ENCODE measurements at regions not wholly inside any gene's neighbourhood (a gene's known extent, or its start where the extent isn't known, plus 50 kb on each side); places are given as distances from the start of the nearest gene placed in this dataset.

DNA sequence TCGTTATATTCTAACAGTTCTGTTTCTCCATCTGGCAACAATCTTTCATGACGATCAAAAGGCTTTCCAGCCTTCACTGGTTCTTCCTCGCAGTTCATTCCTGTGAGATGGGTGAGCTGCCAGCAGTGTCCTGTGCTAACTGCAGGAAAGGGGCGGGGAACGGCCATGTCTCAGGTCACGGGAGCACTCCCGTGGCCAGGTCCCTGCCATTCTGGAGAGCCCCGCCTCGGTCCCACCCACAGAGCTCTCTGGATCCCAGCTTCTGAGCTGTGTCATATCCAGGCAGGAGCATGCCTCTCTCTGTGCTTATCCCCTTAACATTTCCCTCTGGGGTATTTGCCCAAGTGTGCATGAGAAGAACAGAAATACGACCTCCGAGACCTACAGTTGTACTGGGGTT lies 297.8 kb upstream of the IRX2 start:
- TF ChIP-seq, protein P1, sequence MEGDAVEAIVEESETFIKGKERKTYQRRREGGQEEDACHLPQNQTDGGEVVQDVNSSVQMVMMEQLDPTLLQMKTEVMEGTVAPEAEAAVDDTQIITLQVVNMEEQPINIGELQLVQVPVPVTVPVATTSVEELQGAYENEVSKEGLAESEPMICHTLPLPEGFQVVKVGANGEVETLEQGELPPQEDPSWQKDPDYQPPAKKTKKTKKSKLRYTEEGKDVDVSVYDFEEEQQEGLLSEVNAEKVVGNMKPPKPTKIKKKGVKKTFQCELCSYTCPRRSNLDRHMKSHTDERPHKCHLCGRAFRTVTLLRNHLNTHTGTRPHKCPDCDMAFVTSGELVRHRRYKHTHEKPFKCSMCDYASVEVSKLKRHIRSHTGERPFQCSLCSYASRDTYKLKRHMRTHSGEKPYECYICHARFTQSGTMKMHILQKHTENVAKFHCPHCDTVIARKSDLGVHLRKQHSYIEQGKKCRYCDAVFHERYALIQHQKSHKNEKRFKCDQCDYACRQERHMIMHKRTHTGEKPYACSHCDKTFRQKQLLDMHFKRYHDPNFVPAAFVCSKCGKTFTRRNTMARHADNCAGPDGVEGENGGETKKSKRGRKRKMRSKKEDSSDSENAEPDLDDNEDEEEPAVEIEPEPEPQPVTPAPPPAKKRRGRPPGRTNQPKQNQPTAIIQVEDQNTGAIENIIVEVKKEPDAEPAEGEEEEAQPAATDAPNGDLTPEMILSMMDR (IDR thresholded peaks at IDR 0.05) = no peak
- no peak for TF ChIP-seq EZH2 (IDR thresholded peaks at IDR 0.05; ENCODE audit: borderline replicate concordance, insufficient read depth, low read depth, low read length, poor library complexity, severe bottlenecking)
